G401 (cell line): ENCODE measurements at regions not wholly inside any gene's neighbourhood (a gene's known extent, or its start where the extent isn't known, plus 50 kb on each side); places are given as distances from the start of the nearest gene placed in this dataset.

Experiments
- DNase-seq: peaks from one replicate; pipeline ENCODE4 v3.0.0-alpha.2; 2015; ENCODE audit warnings: low spot score
- in situ Hi-C: cut with HindIII; loops from 2 replicates; pipeline ENCODE4 v1.10.0; 2016; ENCODE audit warnings: low sequenced_read_pairs, mixed read lengths

GRCh38 chr9:515665-516064, 301.0 kb downstream of the DOCK8 start:
- in situ Hi-C loops, result no loop called here
- no peak for DNase-seq

- DNase-seq, result no peak
- in situ Hi-C loops, result no loop called here
Observed at GRCh38 chr9:517993-518392, 303.3 kb downstream of the DOCK8 start.

DNA sequence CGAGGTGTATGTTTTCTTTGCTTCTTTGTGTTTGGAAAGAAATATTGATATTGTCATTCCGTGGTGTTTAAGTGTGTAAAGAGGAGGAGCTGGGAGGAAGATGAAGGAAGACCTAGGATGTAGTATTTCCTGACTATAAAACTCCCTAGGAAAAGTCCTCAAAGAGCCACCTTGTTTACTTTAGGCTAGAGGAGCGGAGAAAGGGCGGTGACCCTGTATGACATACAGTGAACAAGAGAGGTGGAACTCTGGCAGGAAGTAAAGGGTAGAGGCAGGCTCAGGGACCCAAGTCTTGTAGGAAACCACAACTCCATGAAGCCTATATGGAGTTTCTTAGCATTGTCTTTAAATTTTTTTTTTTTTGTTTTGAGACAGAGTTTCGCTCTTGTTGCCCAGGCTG, 303.9 kb downstream of the DOCK8 start:
- no peak for DNase-seq
- in situ Hi-C loops, result no loop called here

DNA sequence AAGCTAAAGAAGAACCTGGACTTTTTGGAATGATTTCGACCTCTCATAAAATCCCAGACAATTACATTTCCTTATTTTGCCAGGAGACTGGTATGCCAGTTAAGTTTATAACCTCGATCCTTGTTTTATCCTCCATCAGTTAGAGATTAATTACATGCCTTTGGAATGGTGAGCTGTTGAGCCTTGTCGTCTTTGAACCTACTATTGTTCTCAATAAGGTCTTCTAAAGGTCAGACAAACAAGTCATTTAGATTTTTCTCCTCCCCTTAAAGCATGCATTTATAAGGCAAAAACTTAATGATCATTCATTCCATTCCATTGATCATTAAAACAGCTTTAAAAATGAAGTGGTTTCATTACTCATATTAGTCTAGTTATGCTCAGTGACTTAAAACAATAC, 304.9 kb downstream of the DOCK8 start:
- in situ Hi-C loops, result no loop called here
- no peak for DNase-seq

DNA sequence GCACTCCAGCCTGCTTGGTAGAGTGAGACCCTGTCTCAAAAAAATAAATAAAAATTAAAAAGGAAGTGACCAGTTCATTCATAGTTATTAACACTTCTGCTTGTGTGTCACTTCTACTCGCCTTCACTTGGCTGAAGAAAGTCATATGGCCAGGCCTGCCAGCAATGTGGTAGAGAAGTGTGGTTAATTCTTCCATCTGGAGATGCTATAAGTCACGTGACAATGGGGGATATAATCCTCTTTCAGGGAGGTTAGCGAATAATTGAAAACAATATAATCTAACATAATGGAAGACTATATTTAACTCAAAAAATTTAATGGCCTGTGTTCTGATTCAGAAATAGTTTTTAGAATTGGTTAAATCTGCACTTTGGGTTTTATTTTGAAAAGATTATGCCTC, 305.6 kb downstream of the DOCK8 start:
- DNase-seq, result no peak
- in situ Hi-C loops, result no loop called here

GRCh38 chr9:522190-522589, 307.5 kb downstream of the DOCK8 start:
- DNase-seq, result no peak
- in situ Hi-C loops, result no loop called here

DNA sequence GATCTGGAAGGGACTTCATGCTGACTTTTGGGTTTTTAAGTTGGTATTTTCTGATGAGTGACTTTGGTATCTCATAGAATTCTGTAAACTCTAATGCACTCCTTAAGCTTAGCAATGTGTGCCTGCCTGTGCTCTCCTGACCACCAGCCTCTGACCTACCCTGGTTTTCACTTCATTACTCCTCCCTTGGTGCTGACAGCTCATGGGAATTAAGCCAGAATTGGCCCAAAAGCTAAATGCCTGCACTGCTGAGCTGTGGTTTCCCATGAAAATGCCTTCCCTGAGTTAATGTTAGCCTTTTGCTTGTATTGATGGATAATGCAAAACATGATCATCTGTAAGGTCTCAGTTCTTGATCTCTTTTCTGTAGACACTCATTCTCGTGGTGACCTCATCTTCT, 308.0 kb downstream of the DOCK8 start:
- no peak for DNase-seq
- in situ Hi-C loops, result no loop called here

GRCh38 chr9:523444-523843, 308.8 kb downstream of the DOCK8 start:
- in situ Hi-C loops, result no loop called here
- DNase-seq, result no peak

DNA sequence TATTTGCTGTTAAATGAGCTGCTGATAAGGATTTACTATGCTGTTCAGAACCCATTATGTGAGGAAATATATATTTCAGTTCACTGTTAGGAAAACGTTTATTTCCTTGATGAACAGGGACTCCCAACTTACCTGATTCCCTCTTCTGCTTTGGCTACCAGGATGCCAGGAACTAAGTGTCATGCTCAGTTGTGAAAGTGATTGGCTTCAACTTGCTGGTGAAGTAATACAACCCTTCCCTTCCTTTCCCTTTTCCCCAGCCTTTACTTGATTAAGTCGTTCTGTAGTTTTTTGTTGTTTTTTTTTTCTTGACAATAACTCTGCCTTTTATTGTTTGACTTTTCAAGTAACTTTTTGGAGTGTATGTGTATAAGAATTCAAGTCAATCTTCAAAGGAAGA, 309.3 kb downstream of the DOCK8 start:
- in situ Hi-C loops, result no loop called here
- DNase-seq, result no peak

DNA sequence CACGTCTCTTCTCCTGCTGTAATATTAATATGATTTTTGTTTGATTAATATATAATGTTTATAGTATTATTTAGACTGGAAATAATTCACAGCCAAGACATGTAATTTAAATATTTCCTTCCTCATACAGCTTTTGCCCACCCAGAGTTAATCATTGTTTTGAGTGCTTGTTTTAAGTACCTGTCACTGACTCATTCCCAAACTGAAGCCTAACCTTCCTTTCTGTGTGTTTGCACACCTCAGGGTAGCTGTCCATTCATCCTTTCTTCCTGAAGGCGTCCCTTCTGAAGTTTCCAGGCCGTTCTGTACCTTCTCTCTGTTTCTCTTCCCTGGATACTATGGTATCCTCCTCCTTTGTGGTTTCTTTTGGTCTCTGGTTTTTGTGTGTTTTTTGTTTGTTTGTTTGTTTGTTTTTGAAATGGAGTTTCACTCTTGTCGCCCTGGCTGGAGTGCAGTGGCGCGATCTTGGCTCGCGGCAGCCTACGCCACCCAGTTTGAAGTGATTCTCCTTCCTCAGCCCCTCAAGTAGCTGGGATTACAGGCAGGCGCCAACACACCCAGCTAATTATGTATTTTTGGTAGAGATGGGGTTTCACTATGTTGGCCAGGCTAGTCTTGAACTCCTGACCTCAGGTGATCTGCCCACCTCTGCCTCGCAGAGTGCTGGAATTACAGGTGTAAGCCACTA, 312.4 kb downstream of the DOCK8 start:
- in situ Hi-C loops, result no loop called here
- no peak for DNase-seq

GRCh38 chr9:529731-530130, 311.8 kb upstream of the DMRT1 start:
- in situ Hi-C loops, result no loop called here
- no peak for DNase-seq

GRCh38 chr9:530681-531080, 310.8 kb upstream of the DMRT1 start:
- DNase-seq, result no peak
- in situ Hi-C loops, result no loop called here

DNA sequence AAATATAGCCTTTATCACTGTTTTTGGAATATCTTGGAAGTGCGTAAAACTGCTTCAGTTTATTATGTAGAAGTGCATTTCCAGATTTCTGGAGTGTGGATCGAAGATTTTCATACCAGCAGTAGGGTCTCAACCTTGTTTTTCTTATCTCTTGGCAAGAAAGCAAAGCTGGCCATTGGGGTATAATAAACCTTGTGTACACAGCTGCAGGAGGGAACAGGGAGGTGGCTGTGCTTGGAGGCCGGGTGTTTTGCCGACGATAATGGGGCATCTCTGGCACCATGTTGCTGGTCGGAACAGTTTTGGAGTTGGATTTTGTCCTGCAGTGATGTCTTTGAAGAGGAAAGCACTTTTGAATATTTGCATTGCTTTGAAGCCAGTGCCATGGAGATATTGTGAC, 308.8 kb upstream of the DMRT1 start:
- in situ Hi-C loops, result no loop called here

DNA sequence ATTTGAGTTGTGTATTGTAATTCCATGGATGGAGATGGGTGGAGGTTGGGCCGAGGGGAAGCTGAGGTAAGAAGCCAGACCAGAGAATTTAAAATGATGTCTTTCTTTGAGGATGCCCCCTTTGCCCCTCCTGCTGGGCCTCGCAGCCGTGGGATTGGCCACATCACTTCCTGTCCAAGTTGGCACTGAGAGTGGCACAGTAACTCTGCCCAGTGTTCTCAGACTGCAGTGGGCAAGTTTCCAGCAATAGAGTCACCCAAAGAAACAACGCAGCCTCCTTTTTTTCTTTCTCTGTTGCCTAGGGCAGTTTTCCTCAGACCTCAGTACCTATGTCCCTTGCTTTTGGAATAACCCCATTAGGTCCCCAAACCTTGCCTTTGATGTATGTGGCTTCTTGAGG, 306.6 kb upstream of the DMRT1 start:
- in situ Hi-C loops, result no loop called here

More for the DNA sequence above, 308.8 kb upstream of the DMRT1 start:
- no peak for DNase-seq

DNA sequence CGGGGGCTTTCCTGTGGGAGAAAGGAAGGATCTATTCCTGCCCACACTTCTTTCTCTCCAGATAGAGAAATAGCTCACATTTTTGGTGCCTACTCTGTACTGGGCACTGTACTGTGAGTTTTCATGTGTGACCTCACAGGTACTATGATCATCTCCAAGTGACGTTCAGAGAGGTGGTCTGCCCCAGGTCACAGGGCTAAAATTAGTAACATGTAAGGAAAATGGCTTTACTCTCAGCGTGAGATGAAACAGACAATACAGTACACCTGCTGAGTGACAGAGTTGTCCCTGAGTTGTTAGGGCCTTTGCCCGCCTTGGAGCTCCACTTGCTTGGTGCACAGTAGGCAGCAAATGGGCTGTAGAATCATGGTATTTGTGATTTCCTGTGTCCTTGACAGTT, 306.1 kb upstream of the DMRT1 start:
- no peak for DNase-seq
- in situ Hi-C loops, result no loop called here

More for the DNA sequence above, 306.6 kb upstream of the DMRT1 start:
- peak; percentile 23 for DNase-seq

DNA sequence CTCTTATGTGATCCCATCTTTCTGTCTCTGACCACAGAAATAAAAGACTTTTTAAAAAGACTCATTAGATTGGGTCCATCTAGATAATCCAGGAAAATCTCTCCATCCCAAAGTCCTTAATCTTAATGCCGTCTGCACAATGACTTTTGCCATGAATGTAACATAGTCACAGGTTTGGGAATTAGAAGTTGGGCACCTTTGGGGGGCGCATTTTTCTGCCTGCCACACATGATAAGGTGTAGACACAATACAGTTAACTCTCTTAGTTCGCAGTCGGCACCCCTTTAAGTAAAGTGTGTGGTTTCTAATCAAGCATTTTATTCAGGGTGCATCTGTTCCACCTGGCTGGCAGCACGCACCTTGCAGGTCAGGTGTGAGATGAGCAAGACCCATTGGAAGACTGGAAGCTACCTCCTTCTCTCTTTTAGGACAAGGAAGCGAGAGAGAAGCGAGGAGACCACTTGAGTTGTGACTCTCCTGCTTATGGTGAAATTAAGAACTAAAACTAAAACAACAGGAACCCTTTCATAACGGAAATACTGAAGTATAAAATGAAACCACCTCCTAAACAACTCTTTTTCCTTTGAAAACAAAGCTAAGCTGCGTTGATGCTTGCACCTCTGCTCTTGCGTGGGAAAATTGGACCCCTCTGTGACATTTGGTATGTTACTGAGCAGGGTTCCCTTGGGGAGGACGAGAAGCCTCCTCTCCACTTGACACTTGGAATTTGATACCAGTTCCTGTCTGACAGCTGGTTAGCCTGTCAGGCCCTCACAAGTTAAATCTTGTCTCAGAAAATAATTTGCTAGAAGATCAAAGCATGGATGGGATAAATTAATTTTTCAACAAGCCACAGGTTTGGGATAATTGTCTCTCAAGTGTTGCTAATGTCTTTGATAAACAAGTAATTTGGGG, 304.6 kb upstream of the DMRT1 start:
- no peak for DNase-seq
- in situ Hi-C loops, result no loop called here

- in situ Hi-C loops, result no loop called here
- no peak for DNase-seq
Observed at GRCh38 chr9:543478-543877, 298.0 kb upstream of the DMRT1 start.

GRCh38 chr9:545480-545879, 296.0 kb upstream of the DMRT1 start:
- no peak for DNase-seq
- in situ Hi-C loops, result no loop called here

DNA sequence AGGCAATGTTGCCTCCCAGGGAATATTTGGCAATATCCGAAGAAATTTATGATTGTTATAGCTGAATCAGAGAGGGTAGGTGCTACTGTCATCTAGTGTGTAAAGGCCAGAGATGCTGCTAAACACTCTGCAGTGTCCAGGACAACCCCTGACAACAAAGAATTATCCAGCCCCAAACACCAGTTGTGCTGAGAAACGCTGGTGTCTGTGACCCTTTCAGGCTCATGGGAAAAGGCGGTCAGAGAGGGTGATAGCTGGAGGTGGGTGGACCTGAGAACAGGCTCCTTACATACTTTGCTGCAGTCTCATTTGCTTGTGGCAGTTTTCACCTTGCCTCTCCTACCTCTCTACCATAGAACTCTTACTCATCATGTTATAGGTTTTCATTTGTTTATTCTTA, 295.3 kb upstream of the DMRT1 start:
- in situ Hi-C loops, result no loop called here
- DNase-seq, result no peak

- in situ Hi-C loops, result no loop called here
- peak; percentile 56 for DNase-seq
Observed at GRCh38 chr9:546797-547223, 294.7 kb upstream of the DMRT1 start.

- no peak for DNase-seq
- in situ Hi-C loops, result no loop called here
Observed at GRCh38 chr9:547314-547713, 294.2 kb upstream of the DMRT1 start.
